ENCODE measurements at regions not wholly inside any gene's neighbourhood (a gene's known extent, or its start where the extent isn't known, plus 50 kb on each side); places are given as distances from the start of the nearest gene placed in this dataset.
A peak's percentile ranks its signal among the peaks of the same experiment; 100 is the strongest.

GRCh38 chr6:125421836-125422235 is 120.1 kb upstream of the HDDC2 start:
- ChIA-PET POLR2A (no interaction called here), CTCF (interaction anchor here (1.2 kb wide), 1 partner anchor 108 kb away, joined by 3 read pairs; no protein-coding TSS in a partner anchor)
- Histone ChIP-seq H3K9me1 (replicated peaks; ENCODE audit: control insufficient read depth, extremely low read depth, insufficient read depth, low read length) (no peaks in the 10 kb centered on the region), H3K9ac (replicated peaks; ENCODE audit: extremely low read depth, insufficient read depth, low read length) (no peak overlapping the region), H3K27me3 (ENCODE audit: control insufficient read depth in 2 of 2, insufficient read depth in 2 of 2, low read length in 2 of 2) (peaks cover 0 to 2% of the 10 kb centered on the region in 2 experiments), H3K27ac (ENCODE audit: insufficient read depth, low read depth, low read length) (peak overlapping the region; percentile 24), H2AFZ (ENCODE audit: low read depth, low read length) (peak overlapping the region; percentile 58), H3K36me3 (ENCODE audit: control insufficient read depth in 2 of 2, extremely low read depth in 1 of 2, insufficient read depth in 2 of 2, low read length in 2 of 2) (no peaks in the 10 kb centered on the region), H3K4me2 (ENCODE audit: insufficient read depth, low read length) (peak overlapping the region; percentile 56), H3K4me1 (ENCODE audit: control insufficient read depth, extremely low read depth, insufficient read depth, low read length) (peaks cover 8% of the 10 kb centered on the region), H3K79me2 (ENCODE audit: control insufficient read depth, insufficient read depth, low read length) (no peaks in the 10 kb centered on the region), H3K4me3 (replicated peaks in 1 of 3; ENCODE audit: insufficient read depth in 1 of 3, low read depth in 1 of 3, low read length in 3 of 3) (no peak overlapping the region), H3K9me3 (replicated peaks; ENCODE audit: control insufficient read depth, insufficient read depth, low read length) (no peaks in the 10 kb centered on the region), H4K20me1 (replicated peaks; ENCODE audit: control insufficient read depth, extremely low read depth, insufficient read depth, low read length) (no peaks in the 10 kb centered on the region)
- TF ChIP-seq POLR2A (IDR thresholded peaks at IDR 0.05; ENCODE audit: low read depth, low read length) = no peak
- TF ChIP-seq JUN (IDR thresholded peaks at IDR 0.05; ENCODE audit: borderline replicate concordance, insufficient read depth, insufficient read length, low read depth) = no peak
- no peak for TF ChIP-seq EZH2 (IDR thresholded peaks at IDR 0.05; ENCODE audit: borderline replicate concordance, low read depth, low read length, severe bottlenecking)
- TF ChIP-seq MAX (IDR thresholded peaks at IDR 0.05; ENCODE audit: insufficient read depth, insufficient read length) = no peak
- no peak for TF ChIP-seq POLR2AphosphoS5 (IDR thresholded peaks at IDR 0.05; ENCODE audit: insufficient read depth, low read depth, low read length)
- TF ChIP-seq MYC (IDR thresholded peaks at IDR 0.05; ENCODE audit: low read depth, low read length) = no peak
- peak; percentile 50 for TF ChIP-seq FOS (IDR thresholded peaks at IDR 0.05; ENCODE audit: borderline replicate concordance, insufficient read depth, low read length)
- TF ChIP-seq GATA2 (IDR thresholded peaks at IDR 0.05; ENCODE audit: insufficient read depth, insufficient read length, low read depth, low read length) = no peak
- no TSS peak for BruUV-seq (replicated peaks)
- DNase-seq (ENCODE audit: low read depth, low spot score) (peak; percentile 22), FAIRE-seq (peak; percentile 91)
- dilution Hi-C loops (cut with MboI; ENCODE audit: extremely low pct_ligation_motif_present, low sequenced_read_pairs) (no loop called here), intact Hi-C loops (cut with micrococcal nuclease) (no loop called here)

- dilution Hi-C loops (cut with MboI; ENCODE audit: extremely low pct_ligation_motif_present, low sequenced_read_pairs) = no loop called here
- no peaks in the 10 kb centered on the region for H3K79me2 ChIP-seq (ENCODE audit: control insufficient read depth, insufficient read depth, low read length)
- H3K27me3 ChIP-seq (ENCODE audit: control insufficient read depth in 2 of 2, insufficient read depth in 2 of 2, low read length in 2 of 2) = peaks cover 0 to 2% of the 10 kb centered on the region in 2 experiments
- H2AFZ ChIP-seq (ENCODE audit: low read depth, low read length) = no peak overlapping the region
- H3K4me2 ChIP-seq (ENCODE audit: insufficient read depth, low read length) = no peak overlapping the region
- intact Hi-C loops (cut with micrococcal nuclease) = no loop called here
- peaks cover 8% of the 10 kb centered on the region for H3K4me1 ChIP-seq (ENCODE audit: control insufficient read depth, extremely low read depth, insufficient read depth, low read length)
- CTCF ChIA-PET = no interaction called here
- H3K27ac ChIP-seq (ENCODE audit: insufficient read depth, low read depth, low read length) = no peak overlapping the region
- H4K20me1 ChIP-seq (replicated peaks; ENCODE audit: control insufficient read depth, extremely low read depth, insufficient read depth, low read length) = no peaks in the 10 kb centered on the region
- BruUV-seq (replicated peaks) = no TSS peak
- no peak for TF ChIP-seq FOS (IDR thresholded peaks at IDR 0.05; ENCODE audit: borderline replicate concordance, insufficient read depth, low read length)
- no peak for TF ChIP-seq POLR2A (IDR thresholded peaks at IDR 0.05; ENCODE audit: low read depth, low read length)
- TF ChIP-seq JUN (IDR thresholded peaks at IDR 0.05; ENCODE audit: borderline replicate concordance, insufficient read depth, insufficient read length, low read depth) = no peak
- TF ChIP-seq POLR2AphosphoS5 (IDR thresholded peaks at IDR 0.05; ENCODE audit: insufficient read depth, low read depth, low read length) = no peak
- TF ChIP-seq MYC (IDR thresholded peaks at IDR 0.05; ENCODE audit: low read depth, low read length) = no peak
- no peak for TF ChIP-seq GATA2 (IDR thresholded peaks at IDR 0.05; ENCODE audit: insufficient read depth, insufficient read length, low read depth, low read length)
- no peak for TF ChIP-seq EZH2 (IDR thresholded peaks at IDR 0.05; ENCODE audit: borderline replicate concordance, low read depth, low read length, severe bottlenecking)
- TF ChIP-seq MAX (IDR thresholded peaks at IDR 0.05; ENCODE audit: insufficient read depth, insufficient read length) = no peak
- TF ChIP-seq CTCF (IDR thresholded peaks at IDR 0.05; ENCODE audit: extremely low read depth in 1 of 2, insufficient read depth in 1 of 2, low read depth in 1 of 2, low read length in 2 of 2) = no peak
- no peaks in the 10 kb centered on the region for H3K9me3 ChIP-seq (replicated peaks; ENCODE audit: control insufficient read depth, insufficient read depth, low read length)
- H3K4me3 ChIP-seq (replicated peaks in 1 of 3; ENCODE audit: insufficient read depth in 1 of 3, low read depth in 1 of 3, low read length in 3 of 3) = no peak overlapping the region
- POLR2A ChIA-PET = no interaction called here
- no peaks in the 10 kb centered on the region for H3K9me1 ChIP-seq (replicated peaks; ENCODE audit: control insufficient read depth, extremely low read depth, insufficient read depth, low read length)
- no peak overlapping the region for H3K9ac ChIP-seq (replicated peaks; ENCODE audit: extremely low read depth, insufficient read depth, low read length)
- no peak for FAIRE-seq
- no peak for DNase-seq (ENCODE audit: low read depth, low spot score)
- no peaks in the 10 kb centered on the region for H3K36me3 ChIP-seq (ENCODE audit: control insufficient read depth in 2 of 2, extremely low read depth in 1 of 2, insufficient read depth in 2 of 2, low read length in 2 of 2)
Measured at GRCh38 chr6:125423047-125423446, 121.3 kb upstream of the HDDC2 start.

All from endothelial cell of umbilical vein (primary cell).